CD4-positive, alpha-beta T cell (primary cell): ENCODE measurements at regions not wholly inside any gene's neighbourhood (a gene's known extent, or its start where the extent isn't known, plus 50 kb on each side); places are given as distances from the start of the nearest gene placed in this dataset.

Experiments
- ATAC-seq: fragments of 200-7000 bp; cut with Tn5 transposase; one replicate; pipeline ENCODE4 v1.10.0; 2022; ENCODE audit warnings: mild to moderate bottlenecking; ENCODE audit not compliant: poor library complexity
- CTCF ChIA-PET: fragments of 350-600 bp; sonication (Branson Sonifier 250); formaldehyde crosslinking; loops from one replicate; lab custom pipeline; 2021; ENCODE audit warnings: antibody characterized with exemption, inconsistent platforms; lab: Charles Lee
- POLR2A ChIA-PET: fragments of 350-600 bp; sonication (Branson Sonifier 250); formaldehyde crosslinking; loops from one replicate; lab custom pipeline; 2021; ENCODE audit warnings: antibody characterized with exemption, inconsistent platforms; lab: Charles Lee
- DNase-seq, 14 experiments: peaks; one replicate each; pipeline ENCODE4 v3.0.0-alpha.2; 2013 to 2020; ENCODE audit warnings: mixed read lengths in 2 of 14
- H3K27ac ChIP-seq, 2 donors: one replicate each; pipeline versions ENCODE4 v1.5.1 to v1.7.0; 2013; ENCODE audit warnings: low read length in 2 of 2, low read depth in 1 of 2, mild to moderate bottlenecking in 1 of 2
- H3K27me3 ChIP-seq, 2 experiments: 1 replicate in 1 of 2; 2 replicates in 1 of 2; pipeline versions ENCODE4 v1.6.1 to v1.7.0; 2013; ENCODE audit warnings: low read length in 2 of 2, control low read depth in 1 of 2, mild to moderate bottlenecking in 1 of 2, moderate library complexity in 1 of 2; ENCODE audit not compliant: insufficient read depth in 2 of 2, control insufficient read depth in 1 of 2
- H3K36me3 ChIP-seq: one replicate; pipeline ENCODE4 v1.6.1; 2013; ENCODE audit warnings: low read length, control low read depth; ENCODE audit not compliant: insufficient read depth
- H3K4me1 ChIP-seq: one replicate; pipeline ENCODE4 v1.6.1; 2013; ENCODE audit warnings: low read length, control low read depth; ENCODE audit not compliant: insufficient read depth
- H3K4me3 ChIP-seq: one replicate; pipeline ENCODE4 v1.5.1; 2013; ENCODE audit warnings: mild to moderate bottlenecking, low read length, moderate library complexity
- H3K9me3 ChIP-seq, 2 experiments: 1 replicate in 1 of 2; 2 replicates in 1 of 2; pipeline versions ENCODE4 v1.6.1 to v1.7.0; 2013; ENCODE audit warnings: low read length in 2 of 2, mild to moderate bottlenecking in 2 of 2, control low read depth in 1 of 2, moderate library complexity in 1 of 2; ENCODE audit not compliant: control insufficient read depth in 1 of 2, insufficient read depth in 1 of 2
- H3K27ac Mint-ChIP-seq: one replicate; pipeline ENCODE4 v1.8.0; 2020; ENCODE audit warnings: mixed read lengths
- H3K27me3 Mint-ChIP-seq: one replicate; pipeline ENCODE4 v1.8.0; 2021; ENCODE audit warnings: mixed read lengths
- H3K36me3 Mint-ChIP-seq: one replicate; pipeline ENCODE4 v1.8.0; 2021; ENCODE audit warnings: low read depth, mixed read lengths
- H3K4me1 Mint-ChIP-seq: one replicate; pipeline ENCODE4 v1.8.0; 2021; ENCODE audit warnings: low read depth, mixed read lengths
- H3K4me3 Mint-ChIP-seq: one replicate; pipeline ENCODE4 v1.8.0; 2020; ENCODE audit warnings: mild to moderate bottlenecking, mixed read lengths
- H3K9me3 Mint-ChIP-seq: one replicate; pipeline ENCODE4 v1.8.0; 2020; ENCODE audit warnings: mixed read lengths
- CTCF ChIP-seq: fragments of 200-600 bp; IDR thresholded peaks from one replicate; pipeline ENCODE4 v1.8.0; 2022; ENCODE audit warnings: antibody characterized with exemption, mild to moderate bottlenecking
- intact Hi-C, 2 experiments: fragments of 100-400 bp; cut with DNase I in 1 of 2; cut with micrococcal nuclease in 1 of 2; formaldehyde crosslinking; loops; one replicate each; pipeline versions ENCODE4 v1.15.1 to v1.9.0; 2023 to 2025; cut with DNase I, micrococcal nuclease

GRCh38 chr2:64844087-64844486 is 145.1 kb upstream of the SLC1A4 start:
- Histone ChIP-seq H3K27ac (no peak overlapping the region), H3K27me3 (no peaks in the 10 kb centered on the region), H3K4me1 (peaks cover 4% of the 10 kb centered on the region), H3K9me3 (peaks cover 0 to 3% of the 10 kb centered on the region in 2 experiments), H3K36me3 (no peaks in the 10 kb centered on the region), H3K4me3 (no peak overlapping the region)
- DNase-seq (no peak), ATAC-seq (no peak)
- intact Hi-C loops = no loop called here
- no peak overlapping the region for H3K4me3 Mint-ChIP-seq
- H3K27me3 Mint-ChIP-seq = no peaks in the 10 kb centered on the region
- H3K9me3 Mint-ChIP-seq = no peaks in the 10 kb centered on the region
- CTCF ChIA-PET = no interaction called here
- POLR2A ChIA-PET = no interaction called here
- no peaks in the 10 kb centered on the region for H3K36me3 Mint-ChIP-seq
- no peak for TF ChIP-seq CTCF
- no peak overlapping the region for H3K27ac Mint-ChIP-seq
- H3K4me1 Mint-ChIP-seq = peaks cover 4% of the 10 kb centered on the region

- CTCF ChIA-PET = no interaction called here
- DNase-seq (no peak), ATAC-seq (no peak)
- no peaks in the 10 kb centered on the region for H3K9me3 Mint-ChIP-seq
- no peak overlapping the region for H3K27ac Mint-ChIP-seq
- H3K9me3 ChIP-seq = peaks cover 0 to 3% of the 10 kb centered on the region in 2 experiments
- no peaks in the 10 kb centered on the region for H3K4me1 ChIP-seq
- no peaks in the 10 kb centered on the region for H3K4me1 Mint-ChIP-seq
- H3K27ac ChIP-seq = no peak overlapping the region
- H3K4me3 Mint-ChIP-seq = no peak overlapping the region
- intact Hi-C loops = no loop called here
- no peaks in the 10 kb centered on the region for H3K36me3 ChIP-seq
- H3K27me3 ChIP-seq = no peaks in the 10 kb centered on the region
- H3K27me3 Mint-ChIP-seq = no peaks in the 10 kb centered on the region
- POLR2A ChIA-PET = no interaction called here
- no peak for TF ChIP-seq CTCF
- H3K4me3 ChIP-seq = no peak overlapping the region
- no peaks in the 10 kb centered on the region for H3K36me3 Mint-ChIP-seq
Observed at GRCh38 chr2:64845273-64845905, 143.8 kb upstream of the SLC1A4 start.

- intact Hi-C loops = no loop called here
- ATAC-seq = no peak
- ChIA-PET POLR2A (no interaction called here), CTCF (no interaction called here)
- no peaks in the 10 kb centered on the region for H3K36me3 Mint-ChIP-seq
- no peak for DNase-seq
- Histone ChIP-seq H3K9me3 (peaks cover 0 to 3% of the 10 kb centered on the region in 2 experiments), H3K4me1 (no peaks in the 10 kb centered on the region), H3K36me3 (no peaks in the 10 kb centered on the region), H3K27ac (no peak overlapping the region), H3K4me3 (no peak overlapping the region), H3K27me3 (no peaks in the 10 kb centered on the region)
- no peaks in the 10 kb centered on the region for H3K27me3 Mint-ChIP-seq
- H3K9me3 Mint-ChIP-seq = no peaks in the 10 kb centered on the region
- no peaks in the 10 kb centered on the region for H3K4me1 Mint-ChIP-seq
- H3K4me3 Mint-ChIP-seq = no peak overlapping the region
- TF ChIP-seq CTCF = no peak
- no peak overlapping the region for H3K27ac Mint-ChIP-seq
Observed at GRCh38 chr2:64846177-64846576, 143.0 kb upstream of the SLC1A4 start.
